ENCODE measurements at regions not wholly inside any gene's neighbourhood (a gene's known extent, or its start where the extent isn't known, plus 50 kb on each side); places are given as distances from the start of the nearest gene placed in this dataset.

- no peak for DNase-seq (ENCODE audit: low read depth)
These were observed 236.9 kb upstream of the CELF2 start for GRCh38 chr10:10780746-10781145.

GRCh38 chr10:10782603-10783002 lies 235.1 kb upstream of the CELF2 start:
- no peak for DNase-seq (ENCODE audit: low read depth)

- DNase-seq (ENCODE audit: low read depth): no peak
These were observed 232.0 kb upstream of the CELF2 start for GRCh38 chr10:10785627-10786026.

GRCh38 chr10:10786109-10787090 lies 231.3 kb upstream of the CELF2 start:
- DNase-seq (ENCODE audit: low read depth): no peak

- no peak for DNase-seq (ENCODE audit: low read depth)
These were observed 230.1 kb upstream of the CELF2 start for GRCh38 chr10:10787586-10787985.

- no peak for DNase-seq (ENCODE audit: low read depth)
These were observed 228.9 kb upstream of the CELF2 start for GRCh38 chr10:10788761-10789160.

- no peak for DNase-seq (ENCODE audit: low read depth)
These were observed 225.8 kb upstream of the CELF2 start for GRCh38 chr10:10791869-10792268.

GRCh38 chr10:10792681-10793080 lies 225.0 kb upstream of the CELF2 start:
- no peak for DNase-seq (ENCODE audit: low read depth)

- DNase-seq (ENCODE audit: low read depth): no peak
These were observed 223.6 kb upstream of the CELF2 start for GRCh38 chr10:10794046-10794445.

- DNase-seq (ENCODE audit: low read depth): no peak
These were observed 222.9 kb upstream of the CELF2 start for GRCh38 chr10:10794791-10795191.

GRCh38 chr10:10796061-10796773 lies 221.5 kb upstream of the CELF2 start:
- DNase-seq (ENCODE audit: low read depth): no peak

- no peak for DNase-seq (ENCODE audit: low read depth)
These were observed 220.8 kb upstream of the CELF2 start for GRCh38 chr10:10796774-10797415.

- no peak for DNase-seq (ENCODE audit: low read depth)
These were observed 220.2 kb upstream of the CELF2 start for GRCh38 chr10:10797513-10797912.

GRCh38 chr10:10798102-10798863 lies 219.4 kb upstream of the CELF2 start:
- DNase-seq (ENCODE audit: low read depth): no peak

- DNase-seq (ENCODE audit: low read depth): no peak
These were observed 218.8 kb upstream of the CELF2 start for GRCh38 chr10:10798864-10799192.

- DNase-seq (ENCODE audit: low read depth): no peak
These were observed 216.7 kb upstream of the CELF2 start for GRCh38 chr10:10800961-10801360.

- DNase-seq (ENCODE audit: low read depth): no peak
These were observed 214.4 kb upstream of the CELF2 start for GRCh38 chr10:10803278-10803677.

GRCh38 chr10:10804061-10804460 lies 213.6 kb upstream of the CELF2 start:
- no peak for DNase-seq (ENCODE audit: low read depth)

- DNase-seq (ENCODE audit: low read depth): no peak
These were observed 212.5 kb upstream of the CELF2 start for GRCh38 chr10:10804998-10805740.

GRCh38 chr10:10807106-10807505 lies 210.6 kb upstream of the CELF2 start:
- DNase-seq (ENCODE audit: low read depth): no peak

- no peak for DNase-seq (ENCODE audit: low read depth)
These were observed 206.1 kb upstream of the CELF2 start for GRCh38 chr10:10811562-10811961.
